ENCODE measurements at regions not wholly inside any gene's neighbourhood (a gene's known extent, or its start where the extent isn't known, plus 50 kb on each side); places are given as distances from the start of the nearest gene placed in this dataset.

GRCh38 chr18:78021196-78021595, 771.5 kb downstream of the GALR1 start:
- in situ Hi-C loops (cut with MboI; ENCODE audit: low pct_ligation_motif_present in 1 of 4, low pct_unique_long_range_greater_than_20kb in 1 of 4, low sequenced_read_pairs in 3 of 4): no loop called here
- WGBS, 2 donors (ENCODE audit: low coverage in 1 of 2): 42 to 55% methylated on average over 2 to 3 of the region's 3 CpGs
- no peaks in the 10 kb centered on the region for H3K27me3 ChIP-seq
- no peaks in the 10 kb centered on the region for H3K36me3 ChIP-seq
- no peak overlapping the region for H3K27ac ChIP-seq
- H3K4me3 ChIP-seq: no peak overlapping the region
- H3K9me3 ChIP-seq: peaks cover 0 to 3% of the 10 kb centered on the region in 2 donors
- intact Hi-C loops (cut with DNase I; ENCODE audit: low total_unique reads): no loop called here
- TF ChIP-seq POLR2AphosphoS5 (IDR thresholded peaks at IDR 0.05) (no peak), EP300 (IDR thresholded peaks at IDR 0.05; ENCODE audit: low read depth) (no peak), POLR2A (IDR thresholded peaks at IDR 0.05) (no peak), CTCF (IDR thresholded peaks at IDR 0.05) (no peak)
- no peak for DNase-seq
- no peaks in the 10 kb centered on the region for H3K4me1 ChIP-seq

DNA sequence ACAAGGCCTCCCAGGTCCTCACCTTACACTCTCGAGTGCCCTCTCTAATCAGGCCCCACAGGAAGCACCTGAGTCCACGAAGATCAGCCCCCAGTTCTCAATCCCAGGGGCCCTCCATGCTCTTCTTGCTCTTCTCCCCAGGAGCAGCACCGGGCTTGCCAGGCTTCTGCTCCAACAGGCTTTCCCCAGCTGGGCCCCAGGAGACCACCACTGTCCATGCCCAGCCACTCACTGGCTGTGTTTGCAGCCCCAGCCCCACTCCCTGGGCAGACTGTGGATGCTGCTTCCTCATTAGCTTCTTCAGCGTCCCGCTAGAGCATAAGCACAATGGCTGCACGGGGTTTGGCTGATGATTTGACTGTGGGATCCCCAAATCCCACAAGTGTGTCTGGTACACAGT, 781.9 kb downstream of the GALR1 start:
- Histone ChIP-seq H3K36me3 (no peaks in the 10 kb centered on the region), H3K27ac (no peak overlapping the region), H3K27me3 (no peaks in the 10 kb centered on the region), H3K4me1 (no peaks in the 10 kb centered on the region), H3K9me3 (no peaks in the 10 kb centered on the region), H3K4me3 (no peak overlapping the region)
- TF ChIP-seq POLR2AphosphoS5 (IDR thresholded peaks at IDR 0.05): no peak
- TF ChIP-seq CTCF (IDR thresholded peaks at IDR 0.05): no peak
- TF ChIP-seq POLR2A (IDR thresholded peaks at IDR 0.05): no peak
- TF ChIP-seq EP300 (IDR thresholded peaks at IDR 0.05; ENCODE audit: low read depth): no peak
- intact Hi-C loops (cut with DNase I; ENCODE audit: low total_unique reads) (no loop called here), in situ Hi-C loops (cut with MboI; ENCODE audit: low pct_ligation_motif_present in 1 of 4, low pct_unique_long_range_greater_than_20kb in 1 of 4, low sequenced_read_pairs in 3 of 4) (no loop called here)
- WGBS, 2 donors (ENCODE audit: low coverage in 1 of 2): 70% methylated on average over 6 of the region's 6 CpGs; no CpG with 5 or more reads in 1 of the 2 donors
- no peak for DNase-seq

- Histone ChIP-seq H3K4me1 (no peaks in the 10 kb centered on the region), H3K27ac (no peak overlapping the region), H3K9me3 (no peaks in the 10 kb centered on the region), H3K36me3 (no peaks in the 10 kb centered on the region), H3K4me3 (no peak overlapping the region), H3K27me3 (no peaks in the 10 kb centered on the region)
- in situ Hi-C loops (cut with MboI; ENCODE audit: low pct_ligation_motif_present in 1 of 4, low pct_unique_long_range_greater_than_20kb in 1 of 4, low sequenced_read_pairs in 3 of 4): no loop called here
- 77 to 88% methylated on average over 2 to 8 of the region's 8 CpGs for WGBS, 2 donors (ENCODE audit: low coverage in 1 of 2)
- intact Hi-C loops (cut with DNase I; ENCODE audit: low total_unique reads): no loop called here
- DNase-seq: no peak
- TF ChIP-seq POLR2AphosphoS5 (IDR thresholded peaks at IDR 0.05) (no peak), EP300 (IDR thresholded peaks at IDR 0.05; ENCODE audit: low read depth) (no peak), CTCF (IDR thresholded peaks at IDR 0.05) (no peak), POLR2A (IDR thresholded peaks at IDR 0.05) (no peak)
These were observed 782.3 kb downstream of the GALR1 start for GRCh38 chr18:78031991-78032390.

- 73 to 88% methylated on average over 5 to 6 of the region's 6 CpGs for WGBS, 2 donors (ENCODE audit: low coverage in 1 of 2)
- in situ Hi-C loops (cut with MboI; ENCODE audit: low pct_ligation_motif_present in 1 of 4, low pct_unique_long_range_greater_than_20kb in 1 of 4, low sequenced_read_pairs in 3 of 4) (no loop called here), intact Hi-C loops (cut with DNase I; ENCODE audit: low total_unique reads) (no loop called here)
- TF ChIP-seq CTCF (IDR thresholded peaks at IDR 0.05): no peak
- no peak for TF ChIP-seq POLR2AphosphoS5 (IDR thresholded peaks at IDR 0.05)
- TF ChIP-seq POLR2A (IDR thresholded peaks at IDR 0.05): no peak
- TF ChIP-seq EP300 (IDR thresholded peaks at IDR 0.05; ENCODE audit: low read depth): no peak
- peaks cover 0 to 4% of the 10 kb centered on the region in 2 donors for H3K9me3 ChIP-seq
- no peaks in the 10 kb centered on the region for H3K4me1 ChIP-seq
- DNase-seq: no peak
- no peaks in the 10 kb centered on the region for H3K36me3 ChIP-seq
- no peaks in the 10 kb centered on the region for H3K27me3 ChIP-seq
- H3K4me3 ChIP-seq: no peak overlapping the region
- no peak overlapping the region for H3K27ac ChIP-seq
These were observed 782.9 kb downstream of the GALR1 start for GRCh38 chr18:78032574-78032973.
